ENCODE measurements at regions not wholly inside any gene's neighbourhood (a gene's known extent, or its start where the extent isn't known, plus 50 kb on each side); places are given as distances from the start of the nearest gene placed in this dataset.

DNA sequence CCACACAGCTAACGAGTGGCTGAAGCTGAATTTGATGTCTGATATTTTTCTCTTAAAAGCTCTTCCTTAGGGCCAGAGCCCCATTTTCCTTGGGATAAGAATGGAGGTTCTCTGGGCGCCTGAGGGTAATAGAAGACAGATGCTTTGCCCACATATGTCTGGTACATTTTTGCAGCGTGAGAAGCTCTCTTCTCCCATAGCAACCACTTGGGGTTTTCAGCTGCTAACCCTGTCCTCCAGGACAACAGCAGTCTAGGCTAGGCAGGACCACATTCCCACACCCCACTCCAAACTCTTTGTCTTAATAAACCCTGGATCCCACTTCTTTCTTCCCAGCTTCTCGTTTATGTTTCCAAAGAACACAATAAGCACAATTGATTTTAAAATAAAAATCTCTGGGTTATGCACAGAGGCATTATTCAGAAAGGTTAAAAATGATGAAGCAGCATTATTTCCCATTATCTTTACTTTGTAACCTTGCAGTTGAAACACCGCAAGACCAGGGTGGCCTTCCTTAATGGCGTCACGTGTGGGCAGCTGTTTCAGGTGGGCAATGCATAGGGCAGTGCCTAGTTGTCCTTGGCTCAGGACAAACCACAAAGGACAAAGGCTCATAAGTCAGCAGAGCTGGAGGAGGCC lies 56.5 kb upstream of the NTRK3 start:
- no peak for DNase-seq

DNA sequence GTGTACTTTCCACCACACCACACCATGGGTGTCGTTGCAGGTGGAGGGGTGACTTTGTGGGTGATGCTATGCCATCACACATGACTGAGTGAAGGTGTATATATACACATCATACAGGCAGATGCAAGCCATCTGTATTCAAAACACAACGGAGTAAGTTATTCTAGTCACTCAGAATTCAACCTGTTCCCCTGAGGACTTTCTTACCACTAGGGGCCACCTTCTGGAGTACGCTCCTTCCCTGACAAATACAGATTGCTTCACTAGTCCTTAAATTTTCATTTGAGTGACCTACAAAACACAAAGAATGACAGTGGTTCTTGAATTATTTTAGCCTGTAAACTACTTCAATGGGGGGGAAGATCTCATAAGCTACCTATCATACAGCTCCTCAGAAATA lies 52.8 kb upstream of the NTRK3 start:
- no peak for DNase-seq

GRCh38 chr15:88307344-88307743 lies 50.8 kb upstream of the NTRK3 start:
- no peak for DNase-seq
